ENCODE measurements at regions not wholly inside any gene's neighbourhood (a gene's known extent, or its start where the extent isn't known, plus 50 kb on each side); places are given as distances from the start of the nearest gene placed in this dataset.

DNA sequence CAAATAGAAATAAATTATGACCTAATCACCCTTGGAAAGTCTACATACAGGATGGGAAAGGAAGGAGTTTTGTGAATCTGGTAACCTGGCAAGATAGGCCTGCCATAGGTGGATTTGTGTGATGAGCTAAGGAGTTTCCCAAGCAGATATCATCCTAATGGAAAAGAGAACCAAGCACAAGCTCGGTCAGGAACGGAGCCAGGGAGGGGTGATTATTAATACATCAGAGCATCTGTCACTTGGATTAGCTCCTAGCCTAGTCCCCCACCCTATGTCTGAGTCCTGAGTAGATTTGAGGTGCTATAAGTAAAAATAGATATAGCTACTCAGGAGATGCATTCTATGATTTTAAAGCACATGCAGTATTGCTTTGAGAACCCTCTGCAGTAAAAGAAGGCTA, 57.3 kb upstream of the SMARCA2 start:
- TF ChIP-seq, protein P1, sequence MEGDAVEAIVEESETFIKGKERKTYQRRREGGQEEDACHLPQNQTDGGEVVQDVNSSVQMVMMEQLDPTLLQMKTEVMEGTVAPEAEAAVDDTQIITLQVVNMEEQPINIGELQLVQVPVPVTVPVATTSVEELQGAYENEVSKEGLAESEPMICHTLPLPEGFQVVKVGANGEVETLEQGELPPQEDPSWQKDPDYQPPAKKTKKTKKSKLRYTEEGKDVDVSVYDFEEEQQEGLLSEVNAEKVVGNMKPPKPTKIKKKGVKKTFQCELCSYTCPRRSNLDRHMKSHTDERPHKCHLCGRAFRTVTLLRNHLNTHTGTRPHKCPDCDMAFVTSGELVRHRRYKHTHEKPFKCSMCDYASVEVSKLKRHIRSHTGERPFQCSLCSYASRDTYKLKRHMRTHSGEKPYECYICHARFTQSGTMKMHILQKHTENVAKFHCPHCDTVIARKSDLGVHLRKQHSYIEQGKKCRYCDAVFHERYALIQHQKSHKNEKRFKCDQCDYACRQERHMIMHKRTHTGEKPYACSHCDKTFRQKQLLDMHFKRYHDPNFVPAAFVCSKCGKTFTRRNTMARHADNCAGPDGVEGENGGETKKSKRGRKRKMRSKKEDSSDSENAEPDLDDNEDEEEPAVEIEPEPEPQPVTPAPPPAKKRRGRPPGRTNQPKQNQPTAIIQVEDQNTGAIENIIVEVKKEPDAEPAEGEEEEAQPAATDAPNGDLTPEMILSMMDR (IDR thresholded peaks at IDR 0.05) = no peak
- no peak for TF ChIP-seq TAF1 (IDR thresholded peaks at IDR 0.05; ENCODE audit: borderline replicate concordance, low read depth, low read length)
- no peak for TF ChIP-seq POLR2AphosphoS5 (IDR thresholded peaks at IDR 0.05; ENCODE audit: low read depth, low read length)
- no peak for TF ChIP-seq YY1 (IDR thresholded peaks at IDR 0.05; ENCODE audit: low read depth)
- no peak for TF ChIP-seq MEF2A (IDR thresholded peaks at IDR 0.05; ENCODE audit: borderline replicate concordance, low read depth)
